HG02642 (cell line): ENCODE measurements at regions not wholly inside any gene's neighbourhood (a gene's known extent, or its start where the extent isn't known, plus 50 kb on each side); places are given as distances from the start of the nearest gene placed in this dataset.
"Not testable (repeated sequence)": the region's sequence is repeated elsewhere in the genome, so short reads cannot be mapped to it uniquely, and the experiment has no call there.

Experiments
- ATAC-seq: cut with Tn5 transposase; IDR thresholded peaks from one replicate; pipeline ENCODE4 v1.9.1; 2021; ENCODE audit warnings: mild to moderate bottlenecking; ENCODE audit not compliant: unreplicated experiment, poor library complexity

DNA sequence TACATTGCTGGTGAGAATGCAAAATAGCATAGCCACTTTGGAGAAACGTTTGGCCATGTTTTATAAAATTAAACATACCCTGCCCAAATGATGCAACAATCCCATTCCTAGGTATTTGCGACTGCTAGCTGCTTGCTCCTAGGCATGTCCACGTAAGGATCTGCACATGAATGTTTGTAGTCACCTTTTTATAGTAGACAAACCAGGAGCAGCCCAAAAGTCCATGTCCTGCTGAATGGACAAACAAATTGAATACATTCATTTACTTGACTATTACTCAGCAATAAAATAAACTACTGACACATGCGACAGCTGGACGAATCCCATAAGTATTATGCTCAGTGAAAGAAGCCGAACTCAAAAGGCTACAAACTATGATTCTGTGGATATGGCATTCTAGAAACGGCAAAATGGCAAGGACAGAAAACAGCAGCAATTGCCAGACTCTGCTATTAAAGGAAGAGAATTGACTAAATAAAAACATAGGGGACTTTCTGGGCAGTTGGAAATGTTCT, 161.9 kb upstream of the GALNT2 start:
- no peak for ATAC-seq

DNA sequence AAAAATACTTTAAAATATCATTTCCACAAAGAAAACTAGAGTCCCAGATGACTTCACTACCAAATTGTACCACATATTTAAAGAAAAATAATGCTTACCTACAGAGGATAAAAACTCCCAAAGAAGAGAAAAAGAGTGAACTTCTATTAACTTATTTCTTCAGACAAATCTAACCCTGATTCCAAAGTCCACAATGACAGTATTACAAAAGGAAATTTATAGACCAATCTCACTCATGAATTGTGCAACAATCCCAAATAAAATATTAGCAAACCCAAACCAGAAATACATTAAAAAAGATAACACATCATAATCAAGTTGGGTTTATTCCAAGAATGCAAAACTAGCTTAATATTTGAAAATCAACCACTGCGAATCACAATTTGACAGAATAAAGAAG, 161.4 kb upstream of the GALNT2 start:
- ATAC-seq: no peak

DNA sequence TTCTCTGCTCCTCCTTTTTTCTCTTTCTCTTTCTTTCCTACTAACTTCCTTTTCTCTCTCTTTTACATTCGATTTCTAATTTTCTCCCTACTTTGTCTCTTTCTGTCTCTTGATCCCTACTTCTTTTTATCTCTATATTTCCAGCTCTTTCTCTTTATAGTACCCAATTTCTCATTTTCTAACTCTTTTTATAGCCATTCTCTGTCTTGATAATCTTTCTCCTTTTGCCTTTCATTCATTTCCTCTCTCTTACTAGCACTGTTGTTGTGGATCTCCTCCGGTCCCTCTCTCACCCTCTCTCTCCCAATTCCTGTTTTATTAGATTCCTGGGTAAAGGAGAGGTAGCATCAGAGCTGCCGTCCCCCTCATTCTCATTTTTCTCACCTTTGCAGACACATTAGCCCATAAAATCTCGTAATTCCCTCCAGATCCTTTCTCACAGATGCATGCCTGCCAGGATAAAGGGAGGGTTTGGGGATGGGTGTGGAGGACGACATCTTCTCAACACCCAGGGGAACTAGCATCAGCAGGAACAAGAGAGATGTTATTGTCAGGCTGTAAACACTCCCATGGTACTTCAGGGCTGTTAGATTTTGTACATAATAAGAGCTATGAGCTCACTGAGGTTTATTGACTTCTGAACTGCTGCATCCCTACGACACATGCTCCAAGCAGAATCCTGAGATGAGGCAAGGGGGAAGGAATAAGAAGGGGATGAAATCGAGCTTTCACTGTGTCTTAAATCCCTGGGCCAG, 159.0 kb upstream of the GALNT2 start:
- ATAC-seq: no peak

DNA sequence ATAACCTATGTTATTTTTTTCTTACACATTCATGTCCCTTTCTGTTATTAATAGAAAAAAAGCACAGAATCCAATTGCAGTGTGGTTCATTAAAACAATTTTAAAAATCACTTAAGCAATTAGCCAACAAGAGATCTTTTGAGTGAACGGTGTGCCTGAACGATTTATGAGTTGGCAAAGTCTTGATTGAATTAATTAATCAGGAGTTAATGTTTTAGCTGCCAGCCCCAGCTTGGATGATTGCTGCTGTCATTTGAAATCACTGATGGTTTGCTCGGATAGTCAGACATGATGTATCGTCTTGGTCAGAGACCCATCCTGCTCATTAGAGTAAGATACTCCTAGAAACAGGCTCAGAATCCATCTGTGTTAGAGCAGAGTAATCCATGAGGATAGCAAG, 158.3 kb upstream of the GALNT2 start:
- ATAC-seq: no peak

DNA sequence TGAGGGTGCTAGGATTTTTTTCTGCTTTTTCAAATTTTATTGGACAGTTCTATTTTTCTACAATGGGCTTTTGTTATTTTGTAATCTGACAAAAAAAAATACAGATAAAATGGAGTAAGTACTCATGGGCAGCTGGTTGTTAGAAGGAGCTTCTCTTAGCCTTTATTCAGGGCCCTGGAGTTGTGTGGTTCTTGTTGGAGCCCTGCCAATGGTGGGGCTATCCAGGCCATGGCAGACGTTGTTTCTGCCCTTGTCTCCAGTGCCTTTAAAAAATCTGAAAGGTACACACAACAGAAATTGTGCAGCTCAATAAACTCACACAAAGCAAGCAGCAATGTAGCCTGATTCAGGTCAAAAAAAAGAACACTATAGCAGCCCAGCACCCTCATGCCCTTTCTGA, 153.5 kb upstream of the GALNT2 start:
- ATAC-seq: no peak

DNA sequence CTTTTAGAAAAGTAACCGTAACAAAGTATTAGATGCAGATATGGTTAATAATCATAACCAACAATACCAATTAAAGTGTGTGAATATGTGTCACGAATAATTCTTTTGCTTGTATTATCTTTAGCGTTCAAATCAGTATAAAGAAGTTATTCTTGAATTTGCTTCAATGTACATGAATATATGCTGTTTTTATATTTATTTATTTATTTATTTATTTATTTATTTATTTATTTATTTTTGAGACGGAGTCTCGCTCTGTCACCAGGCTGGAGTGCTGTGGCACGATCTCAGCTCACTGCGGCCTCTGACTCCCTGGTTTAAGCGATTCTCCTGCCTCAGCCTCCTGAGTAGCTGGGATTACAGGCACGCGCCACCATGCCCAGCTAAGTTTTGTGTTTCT, 147.6 kb upstream of the GALNT2 start:
- not testable (repeated sequence) for ATAC-seq

DNA sequence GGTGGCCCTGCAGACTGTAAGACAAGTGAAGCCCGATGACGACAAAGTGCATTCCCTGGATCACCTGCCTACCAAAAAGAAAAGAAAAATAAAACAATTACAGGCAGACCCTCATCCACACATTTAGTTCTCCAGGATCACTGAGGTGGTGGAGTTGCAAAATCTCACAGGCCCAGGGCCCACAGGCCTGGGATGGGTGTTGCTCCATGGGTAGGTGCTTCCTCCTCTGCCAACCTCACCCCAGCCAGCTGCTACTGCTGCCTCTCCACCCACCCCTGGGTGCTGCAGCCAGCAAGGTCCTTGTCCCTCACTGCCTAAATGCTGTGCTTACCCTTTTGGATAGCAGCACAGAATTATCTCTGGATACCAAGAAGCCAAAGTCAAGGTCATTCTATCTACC, 146.4 kb upstream of the GALNT2 start:
- no peak for ATAC-seq

DNA sequence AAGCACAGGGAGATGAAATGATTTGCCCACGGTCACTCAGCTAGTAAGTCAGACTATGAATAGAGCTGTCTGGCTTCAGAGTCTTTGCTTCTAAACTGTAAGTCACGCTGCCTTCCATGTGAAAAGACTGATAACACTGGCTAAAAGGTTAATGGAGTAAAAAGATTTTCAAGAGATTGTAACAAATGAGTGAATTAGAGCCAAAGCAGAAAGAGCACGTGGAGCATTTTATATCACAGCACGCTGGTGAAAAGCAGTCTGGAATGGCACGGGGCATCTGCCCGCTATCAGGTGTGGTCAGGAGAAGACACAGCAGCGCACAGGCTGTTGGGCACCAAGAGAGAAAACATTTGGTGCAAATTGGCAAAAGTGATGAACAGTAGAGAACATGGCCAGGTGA, 144.8 kb upstream of the GALNT2 start:
- ATAC-seq: no peak

DNA sequence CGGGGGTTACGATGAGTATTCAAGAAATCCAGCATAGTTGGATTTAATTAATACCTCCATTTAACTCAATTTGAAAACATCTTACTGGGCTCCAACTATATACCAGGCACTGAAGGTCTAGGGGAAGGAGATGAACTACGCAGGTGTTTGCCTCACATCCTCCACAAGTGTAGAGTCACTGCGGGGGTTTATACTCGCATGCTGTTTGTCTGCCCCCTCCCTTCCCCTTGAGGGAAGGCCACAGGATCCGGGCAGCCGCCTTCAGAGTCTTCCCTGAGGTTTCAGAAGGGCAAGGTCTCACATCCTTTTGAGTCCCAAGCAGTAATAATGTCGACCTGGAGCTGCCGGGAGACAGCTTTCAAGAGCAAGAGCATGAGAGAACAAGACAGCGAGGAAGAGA, 142.4 kb upstream of the GALNT2 start:
- ATAC-seq: no peak

DNA sequence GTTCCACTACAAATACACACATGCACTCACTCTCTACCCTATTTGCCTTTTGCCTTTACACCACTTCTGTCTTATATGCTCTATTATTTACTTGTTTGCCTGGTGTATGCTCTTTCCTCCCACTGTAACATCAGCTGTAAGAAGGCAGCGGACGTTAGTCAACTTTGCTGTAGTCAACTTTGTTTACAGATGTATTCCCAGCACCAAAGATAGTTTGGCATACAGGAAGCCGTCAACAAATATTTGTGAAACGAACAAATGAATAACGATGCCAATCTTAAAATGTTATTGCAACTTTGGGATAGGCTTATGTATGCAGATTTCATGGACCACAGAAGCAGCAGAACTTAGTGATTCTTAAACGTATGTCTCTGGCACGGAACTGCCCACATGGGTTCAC, 138.3 kb upstream of the GALNT2 start:
- ATAC-seq: no peak

DNA sequence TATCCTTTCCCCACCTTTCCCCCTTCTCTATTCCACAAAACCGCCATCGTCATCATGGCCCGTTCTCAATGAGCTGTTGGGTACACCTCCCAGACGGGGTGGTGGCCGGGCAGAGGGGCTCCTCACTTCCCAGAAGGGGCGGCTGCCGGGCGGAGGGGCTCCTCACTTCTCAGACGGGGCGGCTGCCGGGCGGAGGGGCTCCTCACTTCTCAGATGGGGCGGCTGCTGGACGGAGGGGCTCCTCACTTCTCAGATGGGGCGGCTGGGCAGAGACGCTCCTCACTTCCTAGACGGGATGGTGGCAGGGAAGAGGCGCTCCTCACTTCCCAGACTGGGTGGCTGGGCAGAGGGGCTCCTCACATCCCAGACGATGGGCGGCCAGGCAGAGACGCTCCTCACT, 135.3 kb upstream of the GALNT2 start:
- not testable (repeated sequence) for ATAC-seq

DNA sequence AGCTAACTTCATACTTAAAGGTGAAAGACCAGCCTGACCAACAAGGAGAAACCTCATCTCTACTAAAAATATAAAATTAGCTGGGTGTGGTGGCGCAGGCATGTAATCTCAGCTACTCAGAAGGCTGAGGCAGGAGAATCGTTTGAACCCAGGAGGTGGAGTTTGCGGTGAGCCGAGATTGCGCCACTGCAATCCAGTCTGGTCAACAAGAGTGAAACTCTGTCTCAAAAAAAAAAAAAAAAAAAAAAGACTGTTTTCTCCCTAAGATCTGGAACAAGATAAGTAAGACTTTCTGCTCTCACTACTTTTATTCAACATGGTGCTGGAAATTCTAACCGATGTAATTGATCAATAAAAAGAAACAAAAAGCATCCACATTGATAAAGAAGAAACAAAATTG, 131.9 kb upstream of the GALNT2 start:
- ATAC-seq: not testable (repeated sequence)

DNA sequence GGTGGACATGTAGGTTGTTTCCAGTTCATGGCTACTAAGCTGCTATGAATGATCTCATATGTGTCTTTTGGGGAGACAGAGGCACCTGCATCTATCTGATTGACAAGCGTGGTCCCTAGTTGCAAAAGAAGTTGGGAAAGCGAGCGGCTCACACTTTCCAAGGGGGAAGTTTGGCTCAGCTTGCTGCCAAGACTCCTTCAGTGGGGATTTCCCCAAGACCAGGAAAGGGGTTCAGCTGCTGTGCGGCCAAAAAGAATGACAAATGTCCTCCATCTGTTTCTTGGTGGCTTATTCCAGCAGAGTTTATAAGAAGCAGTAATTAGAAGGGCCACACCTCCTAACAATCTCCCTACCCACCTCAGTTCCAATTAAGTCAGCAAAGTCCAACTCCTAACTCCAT, 128.5 kb upstream of the GALNT2 start:
- ATAC-seq: no peak

DNA sequence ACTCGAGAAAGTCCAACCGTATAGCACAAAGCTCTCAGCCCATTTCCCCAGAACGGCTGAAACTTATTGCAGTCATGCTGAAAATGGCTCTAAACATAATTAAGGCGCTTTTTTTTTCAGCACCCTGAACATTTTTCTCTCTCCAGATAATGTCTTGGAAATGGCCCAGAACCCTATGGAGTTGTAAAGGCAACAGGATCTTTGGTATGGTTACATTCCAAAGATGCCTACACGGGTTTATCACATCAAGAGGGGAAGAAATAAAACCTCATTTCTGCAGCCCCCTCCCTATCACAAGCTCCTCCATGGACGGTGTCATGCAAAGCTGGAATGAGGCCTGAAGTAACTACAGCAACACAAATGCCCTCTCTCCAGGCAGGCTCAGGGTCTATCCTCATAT, 126.4 kb upstream of the GALNT2 start:
- ATAC-seq: no peak

DNA sequence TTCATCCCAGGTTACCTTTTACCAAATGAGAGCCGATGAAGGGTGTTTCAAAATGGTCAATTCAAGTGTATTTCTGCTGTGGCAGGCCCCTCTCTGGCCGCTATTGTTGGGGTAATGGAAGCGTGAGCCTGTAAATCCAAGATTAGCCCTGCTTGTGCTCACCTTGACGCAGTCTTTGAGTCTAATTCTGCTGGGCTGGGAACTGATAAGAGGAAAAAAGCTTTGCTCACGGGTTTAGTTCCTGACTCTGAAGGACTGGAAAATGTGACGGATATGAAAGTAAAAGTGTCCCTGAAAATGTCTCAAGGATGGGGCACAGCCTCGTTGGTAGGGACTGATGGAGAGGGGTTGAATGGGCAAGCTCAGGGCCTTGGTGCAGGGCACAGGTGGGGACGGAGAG, 125.9 kb upstream of the GALNT2 start:
- ATAC-seq: no peak

DNA sequence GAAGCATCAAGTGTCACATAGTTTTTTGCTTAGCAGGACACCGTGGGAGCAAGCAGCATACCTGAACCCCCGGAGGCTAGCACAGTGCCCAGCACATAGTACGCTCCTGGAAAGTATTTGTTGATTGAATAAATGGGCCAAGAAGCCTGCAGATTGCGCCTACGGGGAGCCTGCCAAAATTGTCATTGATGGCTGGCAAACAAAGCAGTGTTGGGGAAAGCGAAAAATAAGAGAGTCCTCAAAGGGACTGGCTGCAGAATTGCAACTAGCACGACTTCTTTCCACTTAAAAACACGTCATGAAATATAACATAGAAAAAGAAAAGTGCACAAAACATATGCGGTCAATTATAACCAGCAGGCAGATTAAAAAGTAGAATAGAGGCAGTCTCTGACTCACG, 125.2 kb upstream of the GALNT2 start:
- ATAC-seq: no peak

DNA sequence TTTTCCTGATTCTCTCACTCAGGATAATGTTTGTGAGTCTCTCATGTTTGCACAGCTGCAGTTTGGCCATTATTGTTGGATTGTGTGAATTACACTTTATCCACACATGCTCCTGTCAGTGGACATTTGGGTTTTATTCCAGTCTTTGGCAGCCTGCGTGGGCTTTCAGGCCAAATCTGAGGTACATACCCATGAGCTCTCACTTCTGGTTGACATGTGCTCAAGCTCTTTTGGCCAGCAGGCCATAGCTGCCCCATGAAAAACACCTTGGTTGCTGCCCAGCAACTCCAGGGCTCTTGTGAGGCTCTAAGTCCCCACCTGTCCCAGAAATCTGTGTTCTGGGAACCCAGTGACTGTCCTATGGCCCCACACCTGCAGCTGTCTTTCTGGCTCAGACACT, 124.5 kb upstream of the GALNT2 start:
- no peak for ATAC-seq

DNA sequence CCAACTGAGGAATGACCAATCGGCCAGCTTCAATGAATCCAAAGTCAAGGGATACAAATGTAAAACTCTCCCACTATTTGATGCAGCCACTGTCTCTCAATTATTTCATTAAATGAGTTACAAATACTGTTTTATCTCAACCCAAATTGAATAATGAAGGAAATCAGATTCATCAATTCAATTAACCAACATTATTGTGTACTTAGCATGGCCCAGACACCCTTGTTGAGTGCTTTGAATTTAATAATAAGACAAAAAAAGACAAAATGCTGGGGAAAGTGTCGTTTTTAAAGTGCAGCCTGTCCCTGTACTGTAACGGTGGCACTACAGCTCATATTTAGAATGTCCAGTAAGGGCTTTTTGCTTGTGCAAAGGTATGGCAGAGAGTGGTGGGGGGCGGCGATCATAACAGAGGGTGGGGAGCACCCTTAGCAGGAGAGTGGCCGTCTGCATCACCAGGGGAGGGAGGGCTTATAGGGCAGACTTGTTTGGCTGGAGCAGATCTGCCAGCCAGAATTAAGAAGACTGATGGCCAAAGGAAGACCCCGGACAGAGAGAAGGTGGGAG, 123.8 kb upstream of the GALNT2 start:
- no peak for ATAC-seq

DNA sequence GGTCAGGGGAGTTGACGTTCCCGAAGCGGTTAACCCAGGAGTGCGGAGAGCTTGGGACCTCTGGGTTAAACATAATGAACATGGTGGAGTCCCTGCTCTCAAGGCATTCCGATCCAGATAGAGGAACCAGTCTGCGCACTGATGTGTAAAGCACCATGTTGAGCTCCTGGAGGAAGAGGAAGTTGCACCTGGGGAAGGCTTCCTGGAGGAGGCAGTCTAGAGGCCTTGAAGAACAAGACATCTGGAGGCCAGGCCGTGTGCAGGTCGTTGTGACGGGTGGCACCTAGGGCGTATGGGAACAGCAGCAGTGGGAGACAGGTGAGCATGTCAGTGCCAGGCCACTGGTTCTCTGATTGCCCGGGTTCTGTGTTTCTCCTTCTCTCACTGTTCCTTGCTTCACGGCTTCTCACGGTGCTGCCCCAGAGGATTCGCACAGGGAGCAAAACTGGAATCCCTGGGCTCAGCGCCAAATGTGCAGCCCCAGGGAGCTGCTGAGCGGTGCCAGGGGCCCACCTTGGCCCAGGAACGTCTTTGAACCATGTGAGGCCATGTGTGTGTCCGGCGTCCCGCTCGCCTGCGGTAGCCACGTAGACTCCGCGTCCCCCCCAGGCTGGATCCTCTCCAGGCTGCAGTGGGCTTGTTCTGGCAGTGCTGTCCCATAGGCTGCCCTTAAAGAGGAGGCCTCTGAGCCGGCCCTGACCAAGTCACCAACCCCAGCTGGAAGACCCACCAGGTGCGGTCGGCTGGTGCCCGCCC, 122.9 kb upstream of the GALNT2 start:
- no peak for ATAC-seq

DNA sequence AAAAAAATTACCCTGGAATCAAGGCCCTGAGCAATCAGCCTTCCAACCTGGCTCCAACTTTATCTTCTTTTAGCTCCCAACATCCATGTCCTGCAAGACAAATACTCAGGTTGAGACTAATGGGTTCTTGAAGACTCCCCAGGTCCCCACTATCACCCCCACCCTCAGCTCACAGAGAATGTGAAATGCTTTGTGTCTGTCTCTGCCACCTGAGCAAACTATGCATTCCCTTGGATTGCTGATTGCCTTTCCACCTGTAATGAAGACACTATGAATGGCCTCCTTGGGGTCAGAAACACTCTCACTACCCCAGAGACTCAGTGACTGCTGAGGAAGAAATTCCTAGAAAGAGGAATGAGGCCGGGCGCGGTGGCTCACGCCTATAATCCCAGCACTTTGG, 121.2 kb upstream of the GALNT2 start:
- ATAC-seq: no peak

DNA sequence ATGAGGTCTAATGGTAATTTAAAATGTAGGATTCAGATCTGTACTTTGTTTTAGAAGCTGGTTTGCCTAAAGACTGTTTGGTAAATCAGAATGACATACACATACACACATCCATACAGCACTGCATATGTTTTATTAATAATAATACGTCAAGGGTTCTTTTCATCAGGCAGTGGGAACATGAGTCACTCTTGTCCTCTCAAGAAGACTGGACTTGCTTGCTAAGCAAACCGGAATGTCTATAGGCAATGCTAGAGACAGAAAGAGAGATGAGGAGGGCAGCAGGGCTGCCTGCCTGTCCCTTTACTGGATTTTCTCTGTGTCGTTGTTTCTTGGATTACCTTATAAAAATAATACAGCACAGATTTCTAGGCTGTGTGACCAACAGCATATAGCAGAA, 119.1 kb upstream of the GALNT2 start:
- ATAC-seq: no peak
